SK-N-MC (cell line): ENCODE measurements at regions not wholly inside any gene's neighbourhood (a gene's known extent, or its start where the extent isn't known, plus 50 kb on each side); places are given as distances from the start of the nearest gene placed in this dataset.

Experiments
- DNase-seq: peaks from one replicate; pipeline ENCODE4 v3.0.0-alpha.2; 2011; ENCODE audit warnings: low read depth, low spot score
- H3K27ac ChIP-seq: fragments of 200-600 bp; sonication (generic); 2 replicates; pipeline ENCODE4 v1.5.1; 2016; ENCODE audit warnings: mixed run types
- H3K36me3 ChIP-seq: fragments of 200-600 bp; sonication (generic); 2 replicates; pipeline ENCODE4 v1.6.1; 2017; ENCODE audit warnings: antibody characterized with exemption, low read length, mixed read lengths; ENCODE audit not compliant: insufficient read depth
- H3K4me3 ChIP-seq: fragments of 200-600 bp; sonication (generic); 2 replicates; pipeline ENCODE4 v1.5.1; 2016
- H3K9ac ChIP-seq: fragments of 200-600 bp; sonication (generic); 2 replicates; pipeline ENCODE4 v1.8.0; 2017; ENCODE audit warnings: mixed run types, mixed read lengths; ENCODE audit not compliant: insufficient read length
- H3K9me3 ChIP-seq: fragments of 200-600 bp; sonication (generic); 2 replicates; pipeline ENCODE4 v1.6.1; 2017; ENCODE audit warnings: low read depth, mild to moderate bottlenecking, antibody characterized with exemption, low read length, moderate library complexity, mixed read lengths
- EZH2 ChIP-seq: fragments of 200-600 bp; sonication (generic); IDR thresholded peaks from one replicate; pipeline ENCODE4 v1.6.1; 2017; ENCODE audit warnings: antibody characterized with exemption
- FOXP2 ChIP-seq: optimal IDR thresholded peaks from 2 replicates; pipeline ENCODE3; 2011; ENCODE audit warnings: mild to moderate bottlenecking, moderate library complexity; ENCODE audit not compliant: insufficient read depth; ENCODE audit errors: extremely low read length, control extremely low read depth
- POLR2AphosphoS5 ChIP-seq: IDR thresholded peaks from 2 replicates; pipeline ENCODE4 v1.6.1; 2012; ENCODE audit warnings: mild to moderate bottlenecking, low read depth, low read length, borderline replicate concordance

GRCh38 chr5:129382921-129383672 is 77.0 kb upstream of the ADAMTS19 start:
- no peak overlapping the region for H3K4me3 ChIP-seq
- TF ChIP-seq EZH2 = no peak
- TF ChIP-seq FOXP2 = no peak

GRCh38 chr5:129384193-129384592 is 75.9 kb upstream of the ADAMTS19 start:
- Histone ChIP-seq H3K27ac (no peak overlapping the region), H3K9me3 (no peaks in the 10 kb centered on the region), H3K4me3 (no peak overlapping the region), H3K36me3 (no peaks in the 10 kb centered on the region), H3K9ac (no peak overlapping the region)
- DNase-seq = no peak
- no peak for TF ChIP-seq FOXP2
- TF ChIP-seq EZH2 = no peak
- TF ChIP-seq POLR2AphosphoS5 = no peak

More at GRCh38 chr5:129382921-129383672, 77.0 kb upstream of the ADAMTS19 start:
- Histone ChIP-seq H3K27ac (no peak overlapping the region), H3K9me3 (no peaks in the 10 kb centered on the region), H3K36me3 (no peaks in the 10 kb centered on the region), H3K9ac (no peak overlapping the region)
- DNase-seq = no peak

GRCh38 chr5:129384736-129385135 is 75.4 kb upstream of the ADAMTS19 start:
- no peak overlapping the region for H3K9ac ChIP-seq
- no peak for DNase-seq
- no peaks in the 10 kb centered on the region for H3K9me3 ChIP-seq
- H3K36me3 ChIP-seq = no peaks in the 10 kb centered on the region
- H3K4me3 ChIP-seq = no peak overlapping the region
- TF ChIP-seq FOXP2 (no peak), POLR2AphosphoS5 (no peak), EZH2 (no peak)
- no peak overlapping the region for H3K27ac ChIP-seq

- no peak overlapping the region for H3K9ac ChIP-seq
- TF ChIP-seq EZH2 (no peak), POLR2AphosphoS5 (no peak), FOXP2 (no peak)
- H3K9me3 ChIP-seq = no peaks in the 10 kb centered on the region
- no peak overlapping the region for H3K27ac ChIP-seq
- H3K36me3 ChIP-seq = no peaks in the 10 kb centered on the region
- DNase-seq = no peak
- no peak overlapping the region for H3K4me3 ChIP-seq
These were observed 72.2 kb upstream of the ADAMTS19 start for GRCh38 chr5:129387944-129388343.

- Histone ChIP-seq H3K36me3 (no peaks in the 10 kb centered on the region), H3K9ac (no peak overlapping the region), H3K27ac (no peak overlapping the region), H3K4me3 (no peak overlapping the region), H3K9me3 (no peaks in the 10 kb centered on the region)
- TF ChIP-seq FOXP2 (no peak), POLR2AphosphoS5 (no peak), EZH2 (no peak)
- no peak for DNase-seq
These were observed 67.4 kb upstream of the ADAMTS19 start for GRCh38 chr5:129392681-129393080.

- H3K9ac ChIP-seq = no peak overlapping the region
- TF ChIP-seq EZH2 = no peak
- TF ChIP-seq POLR2AphosphoS5 = no peak
- no peak for TF ChIP-seq FOXP2
- DNase-seq = no peak
- no peak overlapping the region for H3K27ac ChIP-seq
- no peaks in the 10 kb centered on the region for H3K9me3 ChIP-seq
- H3K36me3 ChIP-seq = no peaks in the 10 kb centered on the region
- H3K4me3 ChIP-seq = no peak overlapping the region
These were observed 64.9 kb upstream of the ADAMTS19 start for GRCh38 chr5:129395247-129395646.

- no peak overlapping the region for H3K4me3 ChIP-seq
- H3K36me3 ChIP-seq = no peaks in the 10 kb centered on the region
- H3K9ac ChIP-seq = no peak overlapping the region
- DNase-seq = no peak
- no peak overlapping the region for H3K27ac ChIP-seq
- H3K9me3 ChIP-seq = no peaks in the 10 kb centered on the region
- TF ChIP-seq FOXP2 (no peak), POLR2AphosphoS5 (no peak)
These were observed 61.9 kb upstream of the ADAMTS19 start for GRCh38 chr5:129398026-129398678.

- Histone ChIP-seq H3K36me3 (no peaks in the 10 kb centered on the region), H3K27ac (no peak overlapping the region), H3K9me3 (no peaks in the 10 kb centered on the region), H3K4me3 (no peak overlapping the region), H3K9ac (no peak overlapping the region)
- TF ChIP-seq POLR2AphosphoS5 = no peak
- no peak for TF ChIP-seq EZH2
- no peak for TF ChIP-seq FOXP2
- DNase-seq = no peak
These were observed 61.0 kb upstream of the ADAMTS19 start for GRCh38 chr5:129399069-129399468.

- no peak for DNase-seq
- TF ChIP-seq FOXP2 = no peak
- no peak for TF ChIP-seq EZH2
- H3K9ac ChIP-seq = no peak overlapping the region
- H3K27ac ChIP-seq = no peak overlapping the region
- no peak overlapping the region for H3K4me3 ChIP-seq
- no peaks in the 10 kb centered on the region for H3K36me3 ChIP-seq
- H3K9me3 ChIP-seq = no peaks in the 10 kb centered on the region
These were observed 59.6 kb upstream of the ADAMTS19 start for GRCh38 chr5:129400395-129400983.
